ENCODE measurements at regions not wholly inside any gene's neighbourhood (a gene's known extent, or its start where the extent isn't known, plus 50 kb on each side); places are given as distances from the start of the nearest gene placed in this dataset.

DNA sequence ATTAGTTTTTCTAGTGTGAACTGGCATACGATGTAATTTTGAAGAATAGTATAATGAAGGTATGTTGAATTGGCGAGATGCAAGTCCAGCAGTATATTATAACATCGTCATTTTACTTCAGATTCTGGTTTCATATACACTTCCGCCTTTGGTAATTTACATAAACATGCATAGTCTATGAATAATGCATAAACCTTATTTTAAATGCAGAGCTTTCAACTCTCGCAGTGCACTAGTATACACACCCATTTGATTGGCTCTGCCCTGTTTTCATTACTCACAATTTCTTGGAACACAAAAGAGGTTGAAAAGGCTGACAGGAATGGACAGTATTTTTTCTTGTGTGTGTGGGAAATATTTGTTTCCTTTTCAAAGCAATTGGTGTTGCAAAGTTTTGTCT lies 128.9 kb upstream of the CCNH start:
- ATAC-seq = no peak

More for the DNA sequence above, 128.9 kb upstream of the CCNH start:
- Mint-ChIP-seq H3K27me3 (ENCODE audit: insufficient read depth, low read depth, poor library complexity) (no peaks in the 10 kb centered on the region), H3K27ac (no peak overlapping the region), H3K36me3 (ENCODE audit: low read depth) (no peaks in the 10 kb centered on the region), H3K4me3 (no peak overlapping the region), H3K4me1 (peaks cover 26% of the 10 kb centered on the region), H3K9me3 (no peaks in the 10 kb centered on the region)
- no peaks in the 10 kb centered on the region for H4K20me1 ChIP-seq (replicated peaks; ENCODE audit: insufficient read depth)
- H3F3A ChIP-seq (replicated peaks; ENCODE audit: low read depth) = no peaks in the 10 kb centered on the region
- H3K4me1 ChIP-seq (ENCODE audit: insufficient read depth) = peaks cover 10% of the 10 kb centered on the region
- H3K4me3 ChIP-seq = no peak overlapping the region
- H3K9me2 ChIP-seq (ENCODE audit: insufficient read depth) = no peaks in the 10 kb centered on the region
- H3K27me3 ChIP-seq (ENCODE audit: insufficient read depth) = no peaks in the 10 kb centered on the region
- TF ChIP-seq EZH2phosphoT487 (IDR thresholded peaks at IDR 0.05; ENCODE audit: unreplicated experiment) = no peak
- TF ChIP-seq ZNF114 (CRISPR knock-in tag; IDR thresholded peaks at IDR 0.05) = no peak
- TF ChIP-seq, protein P1, sequence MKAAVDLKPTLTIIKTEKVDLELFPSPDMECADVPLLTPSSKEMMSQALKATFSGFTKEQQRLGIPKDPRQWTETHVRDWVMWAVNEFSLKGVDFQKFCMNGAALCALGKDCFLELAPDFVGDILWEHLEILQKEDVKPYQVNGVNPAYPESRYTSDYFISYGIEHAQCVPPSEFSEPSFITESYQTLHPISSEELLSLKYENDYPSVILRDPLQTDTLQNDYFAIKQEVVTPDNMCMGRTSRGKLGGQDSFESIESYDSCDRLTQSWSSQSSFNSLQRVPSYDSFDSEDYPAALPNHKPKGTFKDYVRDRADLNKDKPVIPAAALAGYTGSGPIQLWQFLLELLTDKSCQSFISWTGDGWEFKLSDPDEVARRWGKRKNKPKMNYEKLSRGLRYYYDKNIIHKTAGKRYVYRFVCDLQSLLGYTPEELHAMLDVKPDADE (IDR thresholded peaks at IDR 0.05) = no peak
- no peak for TF ChIP-seq STAT1 (IDR thresholded peaks at IDR 0.05; ENCODE audit: unreplicated experiment)
- TF ChIP-seq EZH2 (IDR thresholded peaks at IDR 0.05; ENCODE audit: low read depth, unreplicated experiment) = no peak
- TF ChIP-seq, protein P2, sequence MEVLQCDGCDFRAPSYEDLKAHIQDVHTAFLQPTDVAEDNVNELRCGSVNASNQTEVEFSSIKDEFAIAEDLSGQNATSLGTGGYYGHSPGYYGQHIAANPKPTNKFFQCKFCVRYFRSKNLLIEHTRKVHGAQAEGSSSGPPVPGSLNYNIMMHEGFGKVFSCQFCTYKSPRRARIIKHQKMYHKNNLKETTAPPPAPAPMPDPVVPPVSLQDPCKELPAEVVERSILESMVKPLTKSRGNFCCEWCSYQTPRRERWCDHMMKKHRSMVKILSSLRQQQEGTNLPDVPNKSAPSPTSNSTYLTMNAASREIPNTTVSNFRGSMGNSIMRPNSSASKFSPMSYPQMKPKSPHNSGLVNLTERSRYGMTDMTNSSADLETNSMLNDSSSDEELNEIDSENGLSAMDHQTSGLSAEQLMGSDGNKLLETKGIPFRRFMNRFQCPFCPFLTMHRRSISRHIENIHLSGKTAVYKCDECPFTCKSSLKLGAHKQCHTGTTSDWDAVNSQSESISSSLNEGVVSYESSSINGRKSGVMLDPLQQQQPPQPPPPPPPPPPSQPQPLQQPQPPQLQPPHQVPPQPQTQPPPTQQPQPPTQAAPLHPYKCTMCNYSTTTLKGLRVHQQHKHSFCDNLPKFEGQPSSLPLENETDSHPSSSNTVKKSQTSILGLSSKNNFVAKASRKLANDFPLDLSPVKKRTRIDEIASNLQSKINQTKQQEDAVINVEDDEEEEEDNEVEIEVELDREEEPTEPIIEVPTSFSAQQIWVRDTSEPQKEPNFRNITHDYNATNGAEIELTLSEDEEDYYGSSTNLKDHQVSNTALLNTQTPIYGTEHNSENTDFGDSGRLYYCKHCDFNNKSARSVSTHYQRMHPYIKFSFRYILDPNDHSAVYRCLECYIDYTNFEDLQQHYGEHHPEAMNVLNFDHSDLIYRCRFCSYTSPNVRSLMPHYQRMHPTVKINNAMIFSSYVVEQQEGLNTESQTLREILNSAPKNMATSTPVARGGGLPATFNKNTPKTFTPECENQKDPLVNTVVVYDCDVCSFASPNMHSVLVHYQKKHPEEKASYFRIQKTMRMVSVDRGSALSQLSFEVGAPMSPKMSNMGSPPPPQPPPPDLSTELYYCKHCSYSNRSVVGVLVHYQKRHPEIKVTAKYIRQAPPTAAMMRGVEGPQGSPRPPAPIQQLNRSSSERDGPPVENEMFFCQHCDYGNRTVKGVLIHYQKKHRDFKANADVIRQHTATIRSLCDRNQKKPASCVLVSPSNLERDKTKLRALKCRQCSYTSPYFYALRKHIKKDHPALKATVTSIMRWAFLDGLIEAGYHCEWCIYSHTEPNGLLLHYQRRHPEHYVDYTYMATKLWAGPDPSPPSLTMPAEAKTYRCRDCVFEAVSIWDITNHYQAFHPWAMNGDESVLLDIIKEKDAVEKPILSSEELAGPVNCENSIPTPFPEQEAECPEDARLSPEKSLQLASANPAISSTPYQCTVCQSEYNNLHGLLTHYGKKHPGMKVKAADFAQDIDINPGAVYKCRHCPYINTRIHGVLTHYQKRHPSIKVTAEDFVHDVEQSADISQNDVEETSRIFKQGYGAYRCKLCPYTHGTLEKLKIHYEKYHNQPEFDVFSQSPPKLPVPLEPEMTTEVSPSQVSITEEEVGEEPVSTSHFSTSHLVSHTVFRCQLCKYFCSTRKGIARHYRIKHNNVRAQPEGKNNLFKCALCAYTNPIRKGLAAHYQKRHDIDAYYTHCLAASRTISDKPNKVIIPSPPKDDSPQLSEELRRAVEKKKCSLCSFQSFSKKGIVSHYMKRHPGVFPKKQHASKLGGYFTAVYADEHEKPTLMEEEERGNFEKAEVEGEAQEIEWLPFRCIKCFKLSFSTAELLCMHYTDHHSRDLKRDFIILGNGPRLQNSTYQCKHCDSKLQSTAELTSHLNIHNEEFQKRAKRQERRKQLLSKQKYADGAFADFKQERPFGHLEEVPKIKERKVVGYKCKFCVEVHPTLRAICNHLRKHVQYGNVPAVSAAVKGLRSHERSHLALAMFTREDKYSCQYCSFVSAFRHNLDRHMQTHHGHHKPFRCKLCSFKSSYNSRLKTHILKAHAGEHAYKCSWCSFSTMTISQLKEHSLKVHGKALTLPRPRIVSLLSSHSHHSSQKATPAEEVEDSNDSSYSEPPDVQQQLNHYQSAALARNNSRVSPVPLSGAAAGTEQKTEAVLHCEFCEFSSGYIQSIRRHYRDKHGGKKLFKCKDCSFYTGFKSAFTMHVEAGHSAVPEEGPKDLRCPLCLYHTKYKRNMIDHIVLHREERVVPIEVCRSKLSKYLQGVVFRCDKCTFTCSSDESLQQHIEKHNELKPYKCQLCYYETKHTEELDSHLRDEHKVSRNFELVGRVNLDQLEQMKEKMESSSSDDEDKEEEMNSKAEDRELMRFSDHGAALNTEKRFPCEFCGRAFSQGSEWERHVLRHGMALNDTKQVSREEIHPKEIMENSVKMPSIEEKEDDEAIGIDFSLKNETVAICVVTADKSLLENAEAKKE (CRISPR knock-in tag; IDR thresholded peaks at IDR 0.05) = no peak
- TF ChIP-seq, protein P3, sequence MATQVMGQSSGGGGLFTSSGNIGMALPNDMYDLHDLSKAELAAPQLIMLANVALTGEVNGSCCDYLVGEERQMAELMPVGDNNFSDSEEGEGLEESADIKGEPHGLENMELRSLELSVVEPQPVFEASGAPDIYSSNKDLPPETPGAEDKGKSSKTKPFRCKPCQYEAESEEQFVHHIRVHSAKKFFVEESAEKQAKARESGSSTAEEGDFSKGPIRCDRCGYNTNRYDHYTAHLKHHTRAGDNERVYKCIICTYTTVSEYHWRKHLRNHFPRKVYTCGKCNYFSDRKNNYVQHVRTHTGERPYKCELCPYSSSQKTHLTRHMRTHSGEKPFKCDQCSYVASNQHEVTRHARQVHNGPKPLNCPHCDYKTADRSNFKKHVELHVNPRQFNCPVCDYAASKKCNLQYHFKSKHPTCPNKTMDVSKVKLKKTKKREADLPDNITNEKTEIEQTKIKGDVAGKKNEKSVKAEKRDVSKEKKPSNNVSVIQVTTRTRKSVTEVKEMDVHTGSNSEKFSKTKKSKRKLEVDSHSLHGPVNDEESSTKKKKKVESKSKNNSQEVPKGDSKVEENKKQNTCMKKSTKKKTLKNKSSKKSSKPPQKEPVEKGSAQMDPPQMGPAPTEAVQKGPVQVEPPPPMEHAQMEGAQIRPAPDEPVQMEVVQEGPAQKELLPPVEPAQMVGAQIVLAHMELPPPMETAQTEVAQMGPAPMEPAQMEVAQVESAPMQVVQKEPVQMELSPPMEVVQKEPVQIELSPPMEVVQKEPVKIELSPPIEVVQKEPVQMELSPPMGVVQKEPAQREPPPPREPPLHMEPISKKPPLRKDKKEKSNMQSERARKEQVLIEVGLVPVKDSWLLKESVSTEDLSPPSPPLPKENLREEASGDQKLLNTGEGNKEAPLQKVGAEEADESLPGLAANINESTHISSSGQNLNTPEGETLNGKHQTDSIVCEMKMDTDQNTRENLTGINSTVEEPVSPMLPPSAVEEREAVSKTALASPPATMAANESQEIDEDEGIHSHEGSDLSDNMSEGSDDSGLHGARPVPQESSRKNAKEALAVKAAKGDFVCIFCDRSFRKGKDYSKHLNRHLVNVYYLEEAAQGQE (IDR thresholded peaks at IDR 0.05; ENCODE audit: unreplicated experiment) = no peak
- TF ChIP-seq ZNF331 (CRISPR knock-in tag; IDR thresholded peaks at IDR 0.05; ENCODE audit: low read depth) = no peak
- TF ChIP-seq NANOG (IDR thresholded peaks at IDR 0.05; ENCODE audit: borderline replicate concordance) = no peak
- TF ChIP-seq JUNB (IDR thresholded peaks at IDR 0.05; ENCODE audit: unreplicated experiment) = no peak
- TF ChIP-seq, protein P4, sequence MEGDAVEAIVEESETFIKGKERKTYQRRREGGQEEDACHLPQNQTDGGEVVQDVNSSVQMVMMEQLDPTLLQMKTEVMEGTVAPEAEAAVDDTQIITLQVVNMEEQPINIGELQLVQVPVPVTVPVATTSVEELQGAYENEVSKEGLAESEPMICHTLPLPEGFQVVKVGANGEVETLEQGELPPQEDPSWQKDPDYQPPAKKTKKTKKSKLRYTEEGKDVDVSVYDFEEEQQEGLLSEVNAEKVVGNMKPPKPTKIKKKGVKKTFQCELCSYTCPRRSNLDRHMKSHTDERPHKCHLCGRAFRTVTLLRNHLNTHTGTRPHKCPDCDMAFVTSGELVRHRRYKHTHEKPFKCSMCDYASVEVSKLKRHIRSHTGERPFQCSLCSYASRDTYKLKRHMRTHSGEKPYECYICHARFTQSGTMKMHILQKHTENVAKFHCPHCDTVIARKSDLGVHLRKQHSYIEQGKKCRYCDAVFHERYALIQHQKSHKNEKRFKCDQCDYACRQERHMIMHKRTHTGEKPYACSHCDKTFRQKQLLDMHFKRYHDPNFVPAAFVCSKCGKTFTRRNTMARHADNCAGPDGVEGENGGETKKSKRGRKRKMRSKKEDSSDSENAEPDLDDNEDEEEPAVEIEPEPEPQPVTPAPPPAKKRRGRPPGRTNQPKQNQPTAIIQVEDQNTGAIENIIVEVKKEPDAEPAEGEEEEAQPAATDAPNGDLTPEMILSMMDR (conservative IDR thresholded peaks at IDR 0.05; ENCODE audit: low read depth in 2 of 2) = no peak
- H3K79me2 ChIP-seq (replicated peaks; ENCODE audit: insufficient read depth) = no peaks in the 10 kb centered on the region
- H3K4me2 ChIP-seq = no peak overlapping the region
- DNase-seq (ENCODE audit: low spot score) = no peak
- H3K36me3 ChIP-seq (ENCODE audit: insufficient read depth) = no peaks in the 10 kb centered on the region
- no peak overlapping the region for H3K27ac ChIP-seq (ENCODE audit: low read depth)
- H2AFZ ChIP-seq = no peak overlapping the region

All from GM23338 (cell line).